ENCODE measurements at regions not wholly inside any gene's neighbourhood (a gene's known extent, or its start where the extent isn't known, plus 50 kb on each side); places are given as distances from the start of the nearest gene placed in this dataset.

DNA sequence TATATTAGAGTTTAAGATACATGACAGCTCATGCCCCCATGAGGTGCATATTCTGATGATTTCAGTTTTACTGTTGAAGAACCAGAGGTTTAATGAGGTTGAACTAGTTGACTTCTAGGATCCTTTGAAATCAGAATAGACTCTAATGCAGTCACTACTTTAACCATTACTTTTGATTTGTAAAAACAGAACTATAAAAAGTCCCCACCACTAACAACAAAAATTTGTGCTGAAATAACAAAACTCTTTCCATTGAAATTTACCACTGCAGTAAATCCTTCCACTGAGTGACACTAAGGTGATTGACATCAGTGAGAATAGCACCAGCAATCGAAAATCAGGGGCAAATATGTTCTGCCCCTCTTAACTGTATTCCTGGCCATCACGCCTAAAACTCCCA is 214.1 kb downstream of the SHQ1 start:
- Mint-ChIP-seq H3K36me3 (no peaks in the 10 kb centered on the region), H3K4me1 (peaks cover 3% of the 10 kb centered on the region in 2 donors), H3K27me3 (ENCODE audit: low read depth in 2 of 2) (peaks cover 9 to 12% of the 10 kb centered on the region in 2 donors), H3K4me3 (no peak overlapping the region), H3K9me3 (no peaks in the 10 kb centered on the region), H3K27ac (no peak overlapping the region)
- TF ChIP-seq, protein P1, sequence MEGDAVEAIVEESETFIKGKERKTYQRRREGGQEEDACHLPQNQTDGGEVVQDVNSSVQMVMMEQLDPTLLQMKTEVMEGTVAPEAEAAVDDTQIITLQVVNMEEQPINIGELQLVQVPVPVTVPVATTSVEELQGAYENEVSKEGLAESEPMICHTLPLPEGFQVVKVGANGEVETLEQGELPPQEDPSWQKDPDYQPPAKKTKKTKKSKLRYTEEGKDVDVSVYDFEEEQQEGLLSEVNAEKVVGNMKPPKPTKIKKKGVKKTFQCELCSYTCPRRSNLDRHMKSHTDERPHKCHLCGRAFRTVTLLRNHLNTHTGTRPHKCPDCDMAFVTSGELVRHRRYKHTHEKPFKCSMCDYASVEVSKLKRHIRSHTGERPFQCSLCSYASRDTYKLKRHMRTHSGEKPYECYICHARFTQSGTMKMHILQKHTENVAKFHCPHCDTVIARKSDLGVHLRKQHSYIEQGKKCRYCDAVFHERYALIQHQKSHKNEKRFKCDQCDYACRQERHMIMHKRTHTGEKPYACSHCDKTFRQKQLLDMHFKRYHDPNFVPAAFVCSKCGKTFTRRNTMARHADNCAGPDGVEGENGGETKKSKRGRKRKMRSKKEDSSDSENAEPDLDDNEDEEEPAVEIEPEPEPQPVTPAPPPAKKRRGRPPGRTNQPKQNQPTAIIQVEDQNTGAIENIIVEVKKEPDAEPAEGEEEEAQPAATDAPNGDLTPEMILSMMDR (IDR thresholded peaks at IDR 0.05) = no peak
- Histone ChIP-seq H3K27me3 (ENCODE audit: control insufficient read depth, insufficient read depth, low read length) (no peaks in the 10 kb centered on the region), H3K36me3 (ENCODE audit: control insufficient read depth, insufficient read depth, low read length) (no peaks in the 10 kb centered on the region), H3K9me3 (ENCODE audit: control insufficient read depth, insufficient read depth, low read length) (no peaks in the 10 kb centered on the region), H3K4me1 (ENCODE audit: control insufficient read depth, insufficient read depth, low read length) (peaks cover 16% of the 10 kb centered on the region), H3K27ac (ENCODE audit: low read length) (no peak overlapping the region), H3K4me3 (ENCODE audit: low read length) (no peak overlapping the region)
- intact Hi-C loops (cut with micrococcal nuclease) = no loop called here
- WGBS (ENCODE audit: insufficient coverage) = 88% methylated on average over 2 of the region's 2 CpGs
- ATAC-seq = no peak
- DNase-seq = no peak

DNA sequence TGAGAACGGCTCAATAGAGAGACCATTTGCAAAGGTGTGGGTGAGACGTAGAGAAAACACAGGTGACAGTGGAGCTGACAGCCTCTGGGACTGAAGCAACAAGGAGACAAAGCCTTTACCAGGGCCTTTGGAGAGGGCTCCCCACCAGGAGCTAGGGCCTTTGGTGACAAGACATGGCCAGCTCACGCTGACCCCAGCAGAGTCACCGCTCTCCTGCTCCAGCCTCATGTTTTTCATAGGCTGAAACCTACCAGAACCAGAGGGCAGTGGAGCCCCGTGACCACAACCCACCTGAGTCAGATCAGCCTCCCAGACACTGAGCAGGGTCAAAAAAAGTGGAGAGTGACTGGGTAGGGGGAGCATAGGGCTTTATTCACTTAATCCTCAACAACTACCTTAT is 214.7 kb downstream of the SHQ1 start:
- Mint-ChIP-seq H3K4me1 (peaks cover 4 to 5% of the 10 kb centered on the region in 2 donors), H3K27me3 (ENCODE audit: low read depth in 2 of 2) (peaks cover 9 to 12% of the 10 kb centered on the region in 2 donors), H3K9me3 (no peaks in the 10 kb centered on the region), H3K36me3 (no peaks in the 10 kb centered on the region), H3K4me3 (no peak overlapping the region), H3K27ac (no peak overlapping the region)
- no peak overlapping the region for H3K4me3 ChIP-seq (ENCODE audit: low read length)
- H3K27ac ChIP-seq (ENCODE audit: low read length) = no peak overlapping the region
- no peaks in the 10 kb centered on the region for H3K36me3 ChIP-seq (ENCODE audit: control insufficient read depth, insufficient read depth, low read length)
- H3K4me1 ChIP-seq (ENCODE audit: control insufficient read depth, insufficient read depth, low read length) = peaks cover 17% of the 10 kb centered on the region
- 83% methylated on average over 5 of the region's 5 CpGs for WGBS (ENCODE audit: insufficient coverage)
- intact Hi-C loops (cut with micrococcal nuclease) = no loop called here
- no peaks in the 10 kb centered on the region for H3K9me3 ChIP-seq (ENCODE audit: control insufficient read depth, insufficient read depth, low read length)
- DNase-seq (no peak), ATAC-seq (no peak)
- TF ChIP-seq, protein P1 (IDR thresholded peaks at IDR 0.05) = no peak
- no peaks in the 10 kb centered on the region for H3K27me3 ChIP-seq (ENCODE audit: control insufficient read depth, insufficient read depth, low read length)

DNA sequence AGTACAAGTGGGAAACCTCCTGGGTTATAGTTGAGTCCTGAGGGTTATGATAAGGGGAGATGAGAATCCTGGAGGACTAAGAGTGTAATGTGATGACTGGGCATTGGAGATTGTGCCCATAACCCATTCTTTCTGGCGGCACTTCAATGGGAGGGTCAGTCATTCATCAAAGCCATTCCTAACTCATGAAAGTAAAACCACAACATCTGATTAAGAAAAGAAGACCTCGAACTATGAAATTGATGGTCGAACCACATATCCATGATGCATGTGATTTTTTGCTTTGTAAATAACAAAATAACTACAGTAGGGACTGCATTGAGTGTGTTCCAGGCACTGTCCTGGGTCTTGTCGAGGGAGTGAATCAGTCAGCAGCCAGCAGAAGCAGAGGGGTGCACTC is 215.1 kb downstream of the SHQ1 start:
- WGBS (ENCODE audit: insufficient coverage) = 71% methylated on average over 4 of the region's 4 CpGs
- no peaks in the 10 kb centered on the region for H3K27me3 ChIP-seq (ENCODE audit: control insufficient read depth, insufficient read depth, low read length)
- peaks cover 21% of the 10 kb centered on the region for H3K4me1 ChIP-seq (ENCODE audit: control insufficient read depth, insufficient read depth, low read length)
- H3K27ac ChIP-seq (ENCODE audit: low read length) = no peak overlapping the region
- no peaks in the 10 kb centered on the region for H3K9me3 Mint-ChIP-seq
- intact Hi-C loops (cut with micrococcal nuclease) = no loop called here
- H3K27ac Mint-ChIP-seq = no peak overlapping the region
- H3K4me3 ChIP-seq (ENCODE audit: low read length) = no peak overlapping the region
- DNase-seq (no peak), ATAC-seq (no peak)
- H3K4me1 Mint-ChIP-seq = peaks cover 4 to 5% of the 10 kb centered on the region in 2 donors
- peaks cover 9 to 10% of the 10 kb centered on the region in 2 donors for H3K27me3 Mint-ChIP-seq (ENCODE audit: low read depth in 2 of 2)
- H3K36me3 ChIP-seq (ENCODE audit: control insufficient read depth, insufficient read depth, low read length) = no peaks in the 10 kb centered on the region
- H3K36me3 Mint-ChIP-seq = no peaks in the 10 kb centered on the region
- TF ChIP-seq, protein P1 (IDR thresholded peaks at IDR 0.05) = no peak
- H3K9me3 ChIP-seq (ENCODE audit: control insufficient read depth, insufficient read depth, low read length) = no peaks in the 10 kb centered on the region
- H3K4me3 Mint-ChIP-seq = no peak overlapping the region

DNA sequence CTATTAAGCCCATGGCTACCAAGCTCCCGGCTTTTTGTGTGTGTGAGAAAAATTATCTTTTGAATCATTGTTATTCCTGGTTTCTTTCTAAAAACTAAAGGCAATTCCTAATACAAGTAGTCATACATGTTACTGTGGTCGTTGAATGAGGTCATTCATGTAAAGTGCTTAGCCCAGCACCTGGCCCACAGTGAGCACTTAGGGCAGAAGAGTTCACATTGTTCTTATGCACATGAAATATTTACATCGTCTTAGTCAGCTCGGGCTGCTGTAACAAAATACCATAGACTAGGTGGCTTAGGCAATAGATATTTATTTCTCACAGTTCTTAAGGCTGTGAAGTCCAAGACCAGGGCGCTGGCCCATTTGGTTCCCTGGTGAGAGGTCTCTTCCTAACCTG is 216.1 kb downstream of the SHQ1 start:
- no peak for DNase-seq
- Histone ChIP-seq H3K27ac (ENCODE audit: low read length) (no peak overlapping the region), H3K27me3 (ENCODE audit: control insufficient read depth, insufficient read depth, low read length) (no peaks in the 10 kb centered on the region), H3K9me3 (ENCODE audit: control insufficient read depth, insufficient read depth, low read length) (no peaks in the 10 kb centered on the region), H3K4me3 (ENCODE audit: low read length) (no peak overlapping the region), H3K4me1 (ENCODE audit: control insufficient read depth, insufficient read depth, low read length) (peaks cover 24% of the 10 kb centered on the region), H3K36me3 (ENCODE audit: control insufficient read depth, insufficient read depth, low read length) (no peaks in the 10 kb centered on the region)
- Mint-ChIP-seq H3K4me1 (peaks cover 4 to 5% of the 10 kb centered on the region in 2 donors), H3K27ac (no peak overlapping the region), H3K4me3 (no peak overlapping the region), H3K9me3 (no peaks in the 10 kb centered on the region), H3K27me3 (ENCODE audit: low read depth in 2 of 2) (peaks cover 2 to 5% of the 10 kb centered on the region in 2 donors), H3K36me3 (no peaks in the 10 kb centered on the region)
- TF ChIP-seq, protein P1 (IDR thresholded peaks at IDR 0.05) = no peak
- intact Hi-C loops (cut with micrococcal nuclease) = no loop called here
- 88% methylated on average over 4 of the region's 5 CpGs for WGBS (ENCODE audit: insufficient coverage)
- no peak for ATAC-seq
